ENCODE measurements at regions not wholly inside any gene's neighbourhood (a gene's known extent, or its start where the extent isn't known, plus 50 kb on each side); places are given as distances from the start of the nearest gene placed in this dataset.

- no peak for TF ChIP-seq CTCF (conservative IDR thresholded peaks at IDR 0.05; ENCODE audit: low read length)
- no peak for TF ChIP-seq EZH2phosphoT487 (IDR thresholded peaks at IDR 0.05; ENCODE audit: borderline replicate concordance, low read depth, low read length)
These were observed 517.0 kb downstream of the CCDC171 start for GRCh38 chr9:16069671-16070454.
